LNCAP (cell line): ENCODE measurements at regions not wholly inside any gene's neighbourhood (a gene's known extent, or its start where the extent isn't known, plus 50 kb on each side); places are given as distances from the start of the nearest gene placed in this dataset.

Source experiments
- CTCF ChIP-seq: fragments of 450-650 bp; IDR thresholded peaks from 2 replicates; pipeline ENCODE4 v1.5.1; 2017; ENCODE audit warnings: mild to moderate bottlenecking

DNA sequence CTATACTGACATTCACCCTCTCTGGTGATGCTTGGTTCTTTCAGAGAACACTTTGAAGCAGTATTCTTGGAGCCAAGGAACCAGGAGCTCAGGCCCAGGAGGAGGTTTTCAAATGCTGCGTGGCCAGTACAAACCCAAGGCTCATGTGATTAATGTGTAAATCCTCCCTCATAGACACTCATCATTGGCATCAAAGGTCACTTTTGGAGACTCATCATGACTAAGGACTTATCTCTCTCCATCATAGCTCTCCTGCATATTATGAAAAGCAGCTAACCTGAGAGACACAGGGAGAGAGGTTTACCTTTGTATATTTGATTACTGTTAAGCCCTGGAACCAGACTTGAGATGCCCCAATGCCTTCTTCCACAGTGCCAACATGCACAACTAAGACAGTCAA lies 115.3 kb upstream of the SRD5A2 start:
- no peak for TF ChIP-seq CTCF

DNA sequence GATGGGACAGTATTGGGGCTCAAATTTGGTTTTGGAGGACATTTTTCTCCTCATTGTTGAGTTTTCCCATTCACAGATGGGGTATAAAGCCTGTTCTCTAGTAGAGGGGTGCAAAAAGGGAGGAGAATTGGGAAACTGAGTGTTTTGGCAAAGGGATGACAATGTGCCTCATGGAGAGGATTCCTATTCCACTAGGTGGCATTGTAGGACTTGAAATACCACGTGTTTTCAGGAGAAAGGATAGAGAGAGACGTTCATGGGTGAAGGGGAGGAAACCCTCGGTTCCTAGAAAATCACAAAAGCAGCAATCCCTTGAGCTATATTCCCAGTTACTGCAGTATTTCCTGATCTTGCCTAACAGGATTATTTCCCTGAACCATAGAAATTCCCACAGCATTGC lies 113.7 kb upstream of the SRD5A2 start:
- TF ChIP-seq CTCF: peak; percentile 18; the same call in 1 of the 2 replicates

- no peak for TF ChIP-seq CTCF
Measured at GRCh38 chr2:31693882-31694281, 113.1 kb upstream of the SRD5A2 start.

DNA sequence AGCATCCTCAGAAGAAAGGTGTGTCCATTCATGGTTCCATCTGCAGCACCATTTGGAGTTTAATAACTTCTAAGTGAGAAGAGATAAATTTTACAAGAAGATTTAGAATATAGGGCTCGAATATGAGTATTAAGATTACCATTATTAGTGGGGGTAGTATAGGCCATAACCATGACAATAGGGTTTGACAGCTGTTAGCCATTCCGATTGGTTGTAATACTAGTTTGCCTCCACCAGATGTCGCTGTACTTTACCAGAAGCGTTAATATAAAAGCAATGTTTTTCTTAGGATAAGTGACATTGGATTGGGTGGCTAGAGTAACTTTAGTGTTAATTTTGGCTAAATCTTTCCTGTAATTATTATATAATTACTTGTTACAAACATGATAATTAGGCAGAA lies 107.5 kb upstream of the SRD5A2 start:
- peak; percentile 64 for TF ChIP-seq CTCF

GRCh38 chr2:31675485-31675901 lies 94.8 kb upstream of the SRD5A2 start:
- TF ChIP-seq CTCF: no peak

DNA sequence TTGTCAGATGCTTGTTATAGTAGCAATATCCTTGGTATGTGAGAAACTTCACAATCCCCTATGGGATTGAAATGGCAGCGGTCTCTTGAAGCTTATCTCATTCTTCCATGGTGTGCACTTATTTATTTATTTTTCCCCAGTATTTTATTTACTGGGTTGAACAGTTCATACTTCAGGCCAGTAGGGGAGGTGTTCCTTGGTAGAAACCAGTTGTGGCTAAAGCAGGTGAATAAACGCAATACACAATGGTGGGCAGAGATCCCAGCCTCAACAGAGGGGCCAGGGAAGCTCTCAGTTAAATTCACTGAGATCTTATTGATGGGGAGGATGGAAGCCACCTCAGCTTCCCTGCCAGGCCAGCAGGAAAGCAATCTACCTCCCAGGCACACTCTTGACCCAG lies 93.7 kb upstream of the SRD5A2 start:
- TF ChIP-seq CTCF: no peak

DNA sequence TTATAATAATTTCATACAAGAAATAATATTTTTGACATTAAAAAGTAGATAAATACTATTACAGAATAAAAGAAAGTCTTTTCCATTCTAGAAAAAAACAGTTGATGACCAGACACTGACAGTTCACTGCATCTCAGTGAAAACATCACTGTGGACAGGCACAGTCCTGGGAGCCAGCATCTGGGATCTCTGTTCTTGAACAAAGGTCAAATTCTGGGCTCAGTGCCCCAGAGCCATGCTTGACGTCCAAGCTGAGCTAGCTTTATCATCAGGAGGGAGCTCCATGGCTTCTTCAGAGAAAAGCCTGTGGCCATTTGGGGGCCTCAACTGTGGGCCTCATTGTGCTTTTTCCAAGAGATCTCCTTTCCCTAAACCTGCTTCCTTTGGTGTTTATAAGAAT lies 86.1 kb upstream of the SRD5A2 start:
- TF ChIP-seq CTCF: no peak

DNA sequence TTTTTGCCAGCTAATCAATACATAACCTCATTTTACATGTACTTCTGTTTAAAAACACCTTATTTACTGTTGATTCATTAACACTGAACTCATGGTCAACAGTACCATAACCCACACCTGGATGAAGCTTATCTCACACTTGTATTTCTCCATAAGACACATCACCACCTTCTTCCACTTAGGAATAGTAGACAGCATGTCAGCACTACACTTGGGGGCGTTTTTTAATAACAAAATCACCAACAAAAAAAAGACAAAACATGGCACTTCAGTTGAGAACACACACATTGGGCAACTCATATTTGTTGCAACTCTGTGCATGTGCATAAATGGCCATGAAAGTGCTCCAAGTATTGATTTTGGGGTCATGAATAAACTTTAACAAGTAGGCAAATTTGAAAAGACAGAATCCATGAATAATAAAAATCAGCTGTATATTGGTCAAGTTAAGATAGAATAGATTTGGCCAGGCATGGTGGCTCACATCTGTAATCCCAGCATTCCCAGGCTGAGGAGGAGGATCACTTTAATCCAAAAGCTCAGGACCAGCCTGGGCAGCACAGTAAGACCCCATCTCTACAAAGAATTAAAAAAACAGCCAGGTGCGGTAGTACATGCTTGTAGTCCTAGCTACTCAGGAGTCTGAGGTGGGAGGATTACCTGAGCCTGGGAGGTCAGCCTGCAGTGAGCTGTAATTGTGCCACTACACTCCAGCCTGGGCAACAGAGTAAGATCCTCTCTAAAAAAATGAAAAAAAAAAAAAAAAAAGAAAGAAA lies 84.4 kb upstream of the SRD5A2 start:
- TF ChIP-seq CTCF: no peak
